Vagina (tissue), 2 donors: ENCODE measurements at regions not wholly inside any gene's neighbourhood (a gene's known extent, or its start where the extent isn't known, plus 50 kb on each side); places are given as distances from the start of the nearest gene placed in this dataset.

Source experiments
- POLR2AphosphoS5 ChIP-seq, 2 donors: sonication (generic); formaldehyde crosslinking; IDR thresholded peaks; one replicate each; pipeline ENCODE4 v1.9.0; 2017; ENCODE audit warnings: antibody characterized with exemption in 2 of 2, mild to moderate bottlenecking in 2 of 2, low read depth in 1 of 2; ENCODE audit not compliant: insufficient read depth in 1 of 2
- TF ChIP-seq, protein P1 (sequence below), 3 experiments: fragments of 450-650 bp in 2 of 3; fragments of 200-600 bp in 1 of 3; sonication (generic) in 1 of 3; IDR thresholded peaks; one replicate each; pipeline ENCODE4 v1.5.1; 2017 to 2019; ENCODE audit warnings: antibody characterized with exemption in 3 of 3, mild to moderate bottlenecking in 2 of 3, moderate library complexity in 2 of 3

DNA sequence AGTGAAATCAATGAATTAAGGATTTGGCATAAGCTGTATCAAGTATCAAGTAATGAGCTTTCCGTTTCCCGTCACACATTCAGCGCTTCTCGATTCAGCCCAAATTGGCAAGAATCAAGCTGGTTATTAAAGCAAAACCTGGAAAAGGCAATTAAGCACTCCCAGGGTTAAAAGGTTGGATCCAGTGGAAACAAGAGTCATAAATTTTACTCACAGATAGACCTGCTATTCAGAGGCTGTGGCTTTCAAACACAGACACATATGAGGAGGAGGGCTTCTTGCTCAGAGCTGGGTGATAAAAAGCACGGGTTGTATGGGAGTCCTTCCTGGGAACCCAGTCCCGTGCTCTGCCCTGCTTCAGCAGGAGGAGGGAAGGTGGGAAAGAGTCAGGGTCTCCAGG is 112.3 kb upstream of the CXCL14 start:
- TF ChIP-seq POLR2AphosphoS5 (IDR thresholded peaks at IDR 0.05; ENCODE audit: insufficient read depth in 1 of 2, low read depth in 1 of 2), result no peak
- TF ChIP-seq, protein P1, sequence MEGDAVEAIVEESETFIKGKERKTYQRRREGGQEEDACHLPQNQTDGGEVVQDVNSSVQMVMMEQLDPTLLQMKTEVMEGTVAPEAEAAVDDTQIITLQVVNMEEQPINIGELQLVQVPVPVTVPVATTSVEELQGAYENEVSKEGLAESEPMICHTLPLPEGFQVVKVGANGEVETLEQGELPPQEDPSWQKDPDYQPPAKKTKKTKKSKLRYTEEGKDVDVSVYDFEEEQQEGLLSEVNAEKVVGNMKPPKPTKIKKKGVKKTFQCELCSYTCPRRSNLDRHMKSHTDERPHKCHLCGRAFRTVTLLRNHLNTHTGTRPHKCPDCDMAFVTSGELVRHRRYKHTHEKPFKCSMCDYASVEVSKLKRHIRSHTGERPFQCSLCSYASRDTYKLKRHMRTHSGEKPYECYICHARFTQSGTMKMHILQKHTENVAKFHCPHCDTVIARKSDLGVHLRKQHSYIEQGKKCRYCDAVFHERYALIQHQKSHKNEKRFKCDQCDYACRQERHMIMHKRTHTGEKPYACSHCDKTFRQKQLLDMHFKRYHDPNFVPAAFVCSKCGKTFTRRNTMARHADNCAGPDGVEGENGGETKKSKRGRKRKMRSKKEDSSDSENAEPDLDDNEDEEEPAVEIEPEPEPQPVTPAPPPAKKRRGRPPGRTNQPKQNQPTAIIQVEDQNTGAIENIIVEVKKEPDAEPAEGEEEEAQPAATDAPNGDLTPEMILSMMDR (IDR thresholded peaks at IDR 0.05), result no peak
